Hepatocyte (in vitro differentiated cells): ENCODE measurements at regions not wholly inside any gene's neighbourhood (a gene's known extent, or its start where the extent isn't known, plus 50 kb on each side); places are given as distances from the start of the nearest gene placed in this dataset.

Experiments used
- DNase-seq: peaks from one replicate; pipeline ENCODE4 v3.0.0-alpha.2; 2016; ENCODE audit warnings: low spot score
- H2AFZ ChIP-seq: fragments of 200-600 bp; sonication (generic); 2 replicates; pipeline ENCODE4 v1.6.0; 2016; ENCODE audit warnings: antibody characterized with exemption, mild to moderate bottlenecking
- H3K27ac ChIP-seq: fragments of 200-600 bp; sonication (generic); 2 replicates; pipeline ENCODE4 v1.5.1; 2016; ENCODE audit warnings: mild to moderate bottlenecking
- H3K27me3 ChIP-seq: fragments of 200-600 bp; sonication (generic); 2 replicates; pipeline ENCODE4 v1.6.1; 2016
- H3K36me3 ChIP-seq: fragments of 200-600 bp; sonication (generic); replicated peaks from 2 replicates; pipeline ENCODE4 v1.5.1; 2016; ENCODE audit warnings: low read depth; ENCODE audit not compliant: insufficient read depth
- H3K4me1 ChIP-seq: fragments of 200-600 bp; sonication (generic); 2 replicates; pipeline ENCODE4 v1.5.1; 2016; ENCODE audit warnings: mild to moderate bottlenecking, moderate library complexity; ENCODE audit not compliant: insufficient read depth
- H3K4me2 ChIP-seq: fragments of 200-600 bp; sonication (generic); 2 replicates; pipeline ENCODE4 v1.6.0; 2016
- H3K4me3 ChIP-seq: fragments of 200-600 bp; sonication (generic); 2 replicates; pipeline ENCODE4 v1.5.1; 2016; ENCODE audit warnings: mild to moderate bottlenecking
- H3K79me2 ChIP-seq: fragments of 200-600 bp; sonication (generic); 2 replicates; pipeline ENCODE4 v1.6.0; 2017; ENCODE audit warnings: mild to moderate bottlenecking
- H3K9me2 ChIP-seq: fragments of 200-600 bp; sonication (generic); replicated peaks from 2 replicates; pipeline ENCODE4 v1.6.0; 2017; ENCODE audit warnings: mild to moderate bottlenecking; ENCODE audit not compliant: insufficient read depth
- H3K9me3 ChIP-seq: fragments of 200-600 bp; sonication (generic); 2 replicates; pipeline ENCODE4 v1.5.1; 2016; ENCODE audit warnings: low read depth, mild to moderate bottlenecking
- H4K20me1 ChIP-seq: fragments of 200-600 bp; sonication (generic); 2 replicates; pipeline ENCODE4 v1.6.0; 2016; ENCODE audit warnings: mild to moderate bottlenecking; ENCODE audit not compliant: insufficient read depth, poor library complexity, severe bottlenecking
- CTCF ChIP-seq: fragments of 200-600 bp; sonication (generic); IDR thresholded peaks from 2 replicates; pipeline ENCODE4 v1.5.1; 2016; ENCODE audit warnings: antibody characterized with exemption, mild to moderate bottlenecking; ENCODE audit not compliant: poor library complexity
- EZH2 ChIP-seq: fragments of 200-600 bp; sonication (generic); IDR thresholded peaks from 2 replicates; pipeline ENCODE4 v1.6.1; 2016; ENCODE audit warnings: antibody characterized with exemption, mild to moderate bottlenecking, borderline replicate concordance
- EZH2phosphoT487 ChIP-seq: fragments of 200-600 bp; sonication (generic); IDR thresholded peaks from one replicate; pipeline ENCODE4 v1.6.1; 2018; ENCODE audit warnings: antibody characterized with exemption, mild to moderate bottlenecking, low read depth, moderate library complexity; ENCODE audit not compliant: unreplicated experiment, severe bottlenecking
- WGBS: methylation state at CpG from one replicate; pipeline ENCODE4 v1.1.6; 2016; ENCODE audit warnings: low lambda C conversion rate; ENCODE audit errors: missing lambda C conversion rate; 5-methylcytosine and 5-hydroxymethylcytosine counted together

- Histone ChIP-seq H3K4me1 (no peaks in the 10 kb centered on the region), H3K79me2 (no peaks in the 10 kb centered on the region), H3K27ac (no peak overlapping the region), H3K27me3 (no peaks in the 10 kb centered on the region), H3K9me3 (no peaks in the 10 kb centered on the region), H2AFZ (no peak overlapping the region), H3K9me2 (no peaks in the 10 kb centered on the region), H3K4me2 (no peak overlapping the region), H4K20me1 (no peaks in the 10 kb centered on the region), H3K4me3 (no peak overlapping the region), H3K36me3 (no peaks in the 10 kb centered on the region)
- no peak for TF ChIP-seq CTCF
- no peak for TF ChIP-seq EZH2phosphoT487
- TF ChIP-seq EZH2 = no peak
- DNase-seq = no peak
- 85% methylated on average over 5 of the region's 5 CpGs for WGBS
Observed at GRCh38 chr10:3261921-3262320, 89.3 kb upstream of the PITRM1 start.

GRCh38 chr10:3260066-3260834 lies 87.7 kb upstream of the PITRM1 start:
- no peak for DNase-seq
- WGBS = 85% methylated on average over 18 of the region's 18 CpGs
- Histone ChIP-seq H3K27ac (no peak overlapping the region), H3K79me2 (no peaks in the 10 kb centered on the region), H3K9me3 (no peaks in the 10 kb centered on the region), H3K9me2 (no peaks in the 10 kb centered on the region), H3K4me1 (no peaks in the 10 kb centered on the region), H4K20me1 (no peaks in the 10 kb centered on the region), H3K4me2 (no peak overlapping the region), H2AFZ (no peak overlapping the region), H3K27me3 (no peaks in the 10 kb centered on the region), H3K36me3 (no peaks in the 10 kb centered on the region), H3K4me3 (no peak overlapping the region)
- TF ChIP-seq EZH2phosphoT487 = no peak
- TF ChIP-seq CTCF = no peak
- no peak for TF ChIP-seq EZH2

GRCh38 chr10:3259499-3259898 lies 86.9 kb upstream of the PITRM1 start:
- Histone ChIP-seq H4K20me1 (no peaks in the 10 kb centered on the region), H3K9me2 (no peaks in the 10 kb centered on the region), H3K36me3 (no peaks in the 10 kb centered on the region), H3K27me3 (no peaks in the 10 kb centered on the region), H3K4me2 (no peak overlapping the region), H2AFZ (no peak overlapping the region), H3K9me3 (no peaks in the 10 kb centered on the region), H3K4me3 (no peak overlapping the region), H3K27ac (no peak overlapping the region), H3K4me1 (no peaks in the 10 kb centered on the region), H3K79me2 (no peaks in the 10 kb centered on the region)
- 96% methylated on average over 11 of the region's 11 CpGs for WGBS
- DNase-seq = no peak
- no peak for TF ChIP-seq CTCF
- no peak for TF ChIP-seq EZH2phosphoT487
- TF ChIP-seq EZH2 = no peak
